ENCODE measurements at regions not wholly inside any gene's neighbourhood (a gene's known extent, or its start where the extent isn't known, plus 50 kb on each side); places are given as distances from the start of the nearest gene placed in this dataset.
"Not testable (repeated sequence)": the region's sequence is repeated elsewhere in the genome, so short reads cannot be mapped to it uniquely, and the experiment has no call there.

GRCh38 chr3:164458986-164459385 lies 619.3 kb downstream of the SI start:
- DNase-seq: no peak

GRCh38 chr3:164453714-164454113 lies 624.6 kb downstream of the SI start:
- no peak for DNase-seq

GRCh38 chr3:164452707-164453106 lies 625.6 kb downstream of the SI start:
- DNase-seq: no peak

- peak in 1 of 2 experiments; percentile 28 for DNase-seq
Measured at GRCh38 chr3:164451072-164451910, 627.0 kb downstream of the SI start.

GRCh38 chr3:164450276-164450905 lies 627.9 kb downstream of the SI start:
- no peak for DNase-seq

GRCh38 chr3:164419220-164419619 lies 659.1 kb downstream of the SI start:
- DNase-seq: no peak

GRCh38 chr3:164418414-164418813 lies 659.9 kb downstream of the SI start:
- peak; percentile 58 to 91 for DNase-seq

- DNase-seq: no peak
Measured at GRCh38 chr3:164417955-164418354, 660.3 kb downstream of the SI start.

GRCh38 chr3:164416491-164417222 lies 661.6 kb downstream of the SI start:
- DNase-seq: peak in 1 of 2 experiments; percentile 23

GRCh38 chr3:164408326-164408725 lies 670.0 kb downstream of the SI start:
- DNase-seq: no peak

GRCh38 chr3:164407111-164407510 lies 671.2 kb downstream of the SI start:
- no peak for DNase-seq

GRCh38 chr3:164406281-164406680 lies 672.0 kb downstream of the SI start:
- no peak for DNase-seq

- DNase-seq: no peak
Measured at GRCh38 chr3:164401923-164402322, 676.4 kb downstream of the SI start.

GRCh38 chr3:164401440-164401839 lies 676.9 kb downstream of the SI start:
- not testable (repeated sequence) for DNase-seq

GRCh38 chr3:164397462-164397861 lies 680.8 kb downstream of the SI start:
- DNase-seq: no peak

GRCh38 chr3:164393171-164393570 lies 685.1 kb downstream of the SI start:
- no peak for DNase-seq

- no peak for DNase-seq
Measured at GRCh38 chr3:164390046-164390445, 688.2 kb downstream of the SI start.

- DNase-seq: no peak
Measured at GRCh38 chr3:164387236-164387635, 691.1 kb downstream of the SI start.

- DNase-seq: peak in 1 of 2 experiments; percentile 25
Measured at GRCh38 chr3:164380156-164380555, 698.1 kb downstream of the SI start.

- no peak for DNase-seq
Measured at GRCh38 chr3:164377466-164377865, 700.8 kb downstream of the SI start.

- peak in 1 of 2 experiments; percentile 48 for DNase-seq
Measured at GRCh38 chr3:164375995-164376394, 702.3 kb downstream of the SI start.

- no peak for DNase-seq
Measured at GRCh38 chr3:164375538-164375937, 702.8 kb downstream of the SI start.

GRCh38 chr3:164371681-164372080 lies 706.6 kb downstream of the SI start:
- DNase-seq: peak in 1 of 2 experiments; percentile 33

GRCh38 chr3:164370970-164371369 lies 707.3 kb downstream of the SI start:
- no peak for DNase-seq
